LNCaP clone FGC (cell line): ENCODE measurements at regions not wholly inside any gene's neighbourhood (a gene's known extent, or its start where the extent isn't known, plus 50 kb on each side); places are given as distances from the start of the nearest gene placed in this dataset.

Experiments used
- DNase-seq: peaks from one replicate; pipeline ENCODE4 v3.0.0-alpha.2; 2011; ENCODE audit warnings: low read depth
- H3K4me3 ChIP-seq: 2 replicates; pipeline ENCODE4 v1.5.1; 2011; ENCODE audit warnings: mild to moderate bottlenecking, low read depth, low read length, control low read depth
- CTCF ChIP-seq: IDR thresholded peaks from 2 replicates; pipeline ENCODE4 v1.5.1; 2012; ENCODE audit warnings: mild to moderate bottlenecking; ENCODE audit not compliant: control insufficient read depth, insufficient read depth; ENCODE audit errors: extremely low read depth

GRCh38 chr20:19908576-19908975 is 108.6 kb upstream of the NAA20 start:
- no peak for TF ChIP-seq CTCF
- DNase-seq = no peak
- no peak overlapping the region for H3K4me3 ChIP-seq

- DNase-seq = no peak
- no peak for TF ChIP-seq CTCF
- no peak overlapping the region for H3K4me3 ChIP-seq
Observed at GRCh38 chr20:19909725-19910124, 107.4 kb upstream of the NAA20 start.

- no peak for DNase-seq
- no peak overlapping the region for H3K4me3 ChIP-seq
- no peak for TF ChIP-seq CTCF
Observed at GRCh38 chr20:19911810-19912382, 105.3 kb upstream of the NAA20 start.

- TF ChIP-seq CTCF = no peak
- DNase-seq = no peak
Observed at GRCh38 chr20:19913349-19913748, 103.8 kb upstream of the NAA20 start.

GRCh38 chr20:19913927-19914614 is 103.1 kb upstream of the NAA20 start:
- no peak overlapping the region for H3K4me3 ChIP-seq
- no peak for DNase-seq
- no peak for TF ChIP-seq CTCF

More at GRCh38 chr20:19913349-19913748, 103.8 kb upstream of the NAA20 start:
- no peak overlapping the region for H3K4me3 ChIP-seq

GRCh38 chr20:19915111-19915798 is 101.9 kb upstream of the NAA20 start:
- no peak for DNase-seq
- no peak overlapping the region for H3K4me3 ChIP-seq
- TF ChIP-seq CTCF = no peak
